ENCODE measurements at regions not wholly inside any gene's neighbourhood (a gene's known extent, or its start where the extent isn't known, plus 50 kb on each side); places are given as distances from the start of the nearest gene placed in this dataset.

DNA sequence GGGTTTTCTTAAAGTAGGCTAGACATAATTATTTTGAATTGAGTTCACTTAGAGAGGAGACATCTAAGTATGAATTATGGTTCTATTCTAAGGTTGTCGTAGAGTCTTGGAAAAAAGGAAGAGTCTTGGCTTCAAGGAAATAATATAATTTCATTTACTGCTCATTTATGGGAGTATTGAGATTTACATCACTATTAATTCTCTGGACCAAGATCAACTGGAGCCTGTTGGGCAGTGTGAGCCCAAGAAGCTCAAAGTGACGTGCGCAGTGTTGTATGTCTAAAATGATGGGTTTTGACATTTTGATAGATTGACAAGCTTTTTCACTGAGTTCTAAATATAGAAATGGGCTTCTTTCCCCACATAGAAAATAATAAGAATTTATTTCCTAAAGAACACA, 154.7 kb downstream of the QPCT start:
- no peak for DNase-seq (ENCODE audit: insufficient read length, low spot score)
- no peak for FAIRE-seq

DNA sequence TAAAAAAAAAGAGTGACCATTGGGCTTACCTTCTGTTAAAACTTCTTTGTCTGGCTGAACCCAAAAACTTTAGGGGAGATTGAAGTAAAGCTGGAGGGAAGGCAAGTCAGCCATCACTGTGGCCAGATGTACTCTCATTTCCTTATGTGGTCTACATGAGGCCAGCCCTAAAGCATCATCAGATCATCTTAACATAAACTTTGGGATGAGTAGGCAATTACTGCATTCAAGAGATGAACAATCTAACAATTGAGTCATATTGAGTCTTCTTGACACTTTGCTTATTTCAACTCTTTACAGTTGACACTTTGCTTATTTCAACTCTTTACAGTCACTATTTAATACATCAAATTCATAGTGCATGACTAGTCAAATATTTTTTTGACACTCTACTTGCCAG, 155.6 kb downstream of the QPCT start:
- peak; percentile 60 for FAIRE-seq
- TF ChIP-seq POLR2A (IDR thresholded peaks at IDR 0.05; ENCODE audit: low read depth, low read length) = no peak
- no peak for DNase-seq (ENCODE audit: insufficient read length, low spot score)

More for the DNA sequence above, 154.7 kb downstream of the QPCT start:
- TF ChIP-seq POLR2A (IDR thresholded peaks at IDR 0.05; ENCODE audit: low read depth, low read length) = no peak

DNA sequence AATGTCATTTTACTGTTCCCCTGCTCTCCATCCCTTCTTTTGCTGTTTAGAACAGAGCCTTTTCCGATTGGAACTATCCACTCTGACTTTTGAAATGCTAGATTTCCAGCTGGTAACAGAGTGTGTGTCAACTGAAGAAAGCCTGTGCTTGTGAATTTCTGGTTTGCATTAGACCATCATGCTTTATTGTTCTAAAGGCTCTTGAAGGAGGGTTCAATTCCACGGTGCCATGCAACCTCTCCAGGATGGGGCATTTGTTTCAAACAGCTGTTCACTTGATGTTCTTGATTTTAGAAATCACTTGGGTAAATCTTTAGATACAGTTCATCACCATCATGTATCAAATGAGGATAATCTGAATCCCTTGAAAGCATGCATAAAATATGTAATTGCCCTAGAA, 156.7 kb downstream of the QPCT start:
- DNase-seq (ENCODE audit: insufficient read length, low spot score) = no peak
- FAIRE-seq = no peak
- no peak for TF ChIP-seq POLR2A (IDR thresholded peaks at IDR 0.05; ENCODE audit: low read depth, low read length)

DNA sequence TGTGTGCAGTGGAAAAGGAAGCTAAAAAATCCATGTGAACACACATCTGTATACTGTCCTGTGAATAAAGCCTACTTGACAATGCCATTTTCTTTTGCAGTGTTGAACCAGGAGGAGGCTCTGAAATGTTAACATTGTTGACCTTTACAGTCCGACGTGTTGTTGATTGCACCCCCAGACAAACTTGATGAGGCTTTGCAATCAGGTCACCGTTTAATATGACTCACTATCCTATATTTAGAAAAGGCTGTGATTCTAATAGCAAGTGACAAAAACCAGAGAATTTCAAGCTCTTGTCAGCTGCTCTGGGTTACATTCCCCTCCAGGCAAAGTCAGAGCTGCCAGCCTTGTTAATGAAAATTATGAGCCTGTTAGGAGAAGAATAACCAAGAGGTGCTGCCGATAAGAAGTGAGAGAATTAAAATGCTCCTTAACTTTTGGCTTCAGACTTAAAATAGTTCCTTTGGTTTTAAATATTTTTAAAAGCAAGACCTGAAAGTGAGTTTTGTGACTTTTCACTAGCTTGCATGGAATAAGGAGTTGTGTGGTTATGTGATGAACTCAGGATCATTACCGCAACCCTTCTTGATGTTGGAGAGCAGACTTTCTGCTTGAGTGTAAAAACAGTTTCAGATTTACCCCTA, 162.1 kb downstream of the QPCT start:
- no peak for TF ChIP-seq POLR2A (IDR thresholded peaks at IDR 0.05; ENCODE audit: low read depth, low read length)
- DNase-seq (ENCODE audit: insufficient read length, low spot score) (no peak), FAIRE-seq (no peak)

DNA sequence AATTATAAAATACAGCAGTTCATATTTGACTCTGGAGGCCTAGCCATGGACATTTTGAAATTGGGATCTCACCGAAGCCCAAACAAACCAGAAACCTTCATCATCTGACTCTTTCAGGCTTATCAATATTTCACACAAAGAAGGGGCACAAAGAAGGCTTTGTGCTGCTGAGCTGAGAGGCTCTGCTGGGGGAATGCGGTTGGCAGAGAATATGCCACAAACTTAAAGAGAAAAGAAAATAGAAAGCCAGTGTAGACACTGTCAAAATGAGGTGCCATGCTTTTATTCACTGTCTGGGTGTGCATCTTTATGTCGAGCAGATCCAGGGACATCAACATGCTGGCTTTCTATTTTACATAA, 162.6 kb downstream of the QPCT start:
- FAIRE-seq (peak; percentile 27), DNase-seq (ENCODE audit: insufficient read length, low spot score) (no peak)
- TF ChIP-seq POLR2A (IDR thresholded peaks at IDR 0.05; ENCODE audit: low read depth, low read length) = no peak

DNA sequence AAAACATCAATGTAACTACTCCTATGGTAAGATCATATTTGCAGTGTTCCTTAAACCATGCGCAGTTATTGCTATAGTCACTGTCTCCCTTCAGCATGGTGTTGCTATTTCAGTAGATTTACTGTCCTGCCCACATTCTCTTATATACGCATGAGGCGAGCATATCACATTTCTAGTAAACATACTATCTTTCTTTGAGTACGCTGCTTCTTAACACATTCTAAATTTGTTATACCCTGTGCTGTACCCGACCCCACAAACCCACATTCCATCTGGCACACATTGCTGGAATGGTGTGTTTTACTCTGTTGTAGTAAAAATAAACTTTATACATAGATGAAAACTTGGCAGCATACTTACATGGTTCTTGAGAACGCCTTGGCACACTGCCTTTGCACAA, 163.3 kb downstream of the QPCT start:
- no peak for FAIRE-seq
- TF ChIP-seq POLR2A (IDR thresholded peaks at IDR 0.05; ENCODE audit: low read depth, low read length) = no peak
- no peak for DNase-seq (ENCODE audit: insufficient read length, low spot score)

DNA sequence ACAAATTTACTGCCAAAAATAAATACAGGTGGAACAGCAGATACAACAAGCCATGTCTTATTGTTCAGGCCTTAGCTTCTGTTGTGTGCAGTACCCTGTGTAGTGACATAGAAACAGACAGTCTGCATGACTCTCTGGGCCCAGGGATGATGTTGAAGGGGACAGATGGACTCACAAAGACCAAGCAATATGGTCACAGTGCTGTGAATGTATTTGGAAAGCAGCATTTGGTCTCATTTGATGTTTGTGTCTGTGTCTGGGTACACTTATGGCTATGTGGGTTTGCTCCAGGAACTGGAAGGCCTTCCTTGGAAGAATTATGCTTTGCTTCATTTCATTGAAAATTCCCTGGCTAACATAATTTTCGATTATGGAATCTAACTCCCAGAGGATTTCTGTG, 158.5 kb downstream of the CDC42EP3 start:
- no peak for DNase-seq (ENCODE audit: insufficient read length, low spot score)
- no peak for TF ChIP-seq POLR2A (IDR thresholded peaks at IDR 0.05; ENCODE audit: low read depth, low read length)
- peak; percentile 53 for FAIRE-seq

DNA sequence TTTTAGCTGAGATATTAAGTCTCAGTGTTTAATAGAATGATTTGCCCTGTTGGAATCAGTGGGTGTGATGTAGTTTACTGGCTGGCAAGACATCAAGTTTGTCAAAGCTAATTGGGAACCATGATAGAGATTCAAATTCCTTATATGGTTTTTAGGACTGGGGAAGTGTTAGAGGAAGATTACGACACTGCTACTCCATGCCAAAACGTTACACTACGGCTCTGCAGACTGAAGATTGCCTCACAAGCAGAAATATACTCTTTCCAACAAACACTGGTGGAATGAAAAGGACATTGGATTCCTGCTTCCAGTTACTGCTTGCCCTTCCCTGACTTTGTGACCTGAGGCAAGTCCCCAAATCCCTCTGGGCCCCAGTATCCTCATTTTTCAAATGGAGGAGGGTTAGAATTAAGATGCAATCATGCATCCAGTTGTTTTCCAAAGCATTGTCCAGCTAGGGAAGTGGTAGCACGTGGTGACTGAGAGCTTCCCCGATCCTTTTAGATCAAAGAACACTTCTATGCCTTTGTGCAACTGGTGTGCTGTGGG, 147.6 kb downstream of the CDC42EP3 start:
- no peak for TF ChIP-seq POLR2A (IDR thresholded peaks at IDR 0.05; ENCODE audit: low read depth, low read length)
- FAIRE-seq (peak; percentile 62), DNase-seq (ENCODE audit: insufficient read length, low spot score) (no peak)

DNA sequence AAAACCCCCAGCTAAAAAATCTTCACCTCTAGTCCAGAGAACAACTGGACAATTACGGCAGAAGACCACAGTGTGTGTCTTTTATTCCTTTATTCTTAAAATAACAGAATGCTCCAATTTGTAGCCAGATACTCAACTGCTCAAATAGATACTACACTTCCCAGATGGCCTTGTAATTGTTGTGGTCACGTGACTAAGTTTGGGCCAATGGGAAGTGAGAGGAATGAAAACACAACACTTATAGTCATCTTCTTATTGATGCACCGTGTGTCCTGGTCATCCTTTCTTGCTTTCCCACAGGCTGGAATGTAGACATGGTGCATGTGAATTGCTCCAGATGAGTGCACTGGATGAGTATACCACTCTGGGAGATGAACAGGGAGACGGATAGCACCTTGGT, 145.1 kb downstream of the CDC42EP3 start:
- FAIRE-seq (peak; percentile 30), DNase-seq (ENCODE audit: insufficient read length, low spot score) (no peak)
- no peak for TF ChIP-seq POLR2A (IDR thresholded peaks at IDR 0.05; ENCODE audit: low read depth, low read length)

DNA sequence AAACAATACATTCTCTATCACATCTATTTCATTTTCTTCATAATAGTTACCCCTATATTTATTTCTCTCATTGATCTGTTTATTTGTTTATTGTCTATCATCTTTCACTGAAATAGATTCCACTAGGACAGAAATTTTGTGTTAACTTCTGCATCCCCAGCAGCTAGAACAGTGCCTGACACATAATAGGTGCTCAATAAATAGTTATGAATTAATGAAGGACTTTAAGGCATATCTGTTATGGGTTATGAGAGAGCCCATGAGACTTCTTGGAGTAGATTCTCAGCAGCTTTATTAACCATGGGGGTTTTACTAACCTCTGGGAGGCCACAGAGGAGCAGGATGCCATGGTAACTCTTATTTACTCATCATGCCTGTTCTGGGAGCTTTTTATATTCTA, 144.6 kb downstream of the CDC42EP3 start:
- no peak for FAIRE-seq
- DNase-seq (ENCODE audit: insufficient read length, low spot score) = no peak
- no peak for TF ChIP-seq POLR2A (IDR thresholded peaks at IDR 0.05; ENCODE audit: low read depth, low read length)

DNA sequence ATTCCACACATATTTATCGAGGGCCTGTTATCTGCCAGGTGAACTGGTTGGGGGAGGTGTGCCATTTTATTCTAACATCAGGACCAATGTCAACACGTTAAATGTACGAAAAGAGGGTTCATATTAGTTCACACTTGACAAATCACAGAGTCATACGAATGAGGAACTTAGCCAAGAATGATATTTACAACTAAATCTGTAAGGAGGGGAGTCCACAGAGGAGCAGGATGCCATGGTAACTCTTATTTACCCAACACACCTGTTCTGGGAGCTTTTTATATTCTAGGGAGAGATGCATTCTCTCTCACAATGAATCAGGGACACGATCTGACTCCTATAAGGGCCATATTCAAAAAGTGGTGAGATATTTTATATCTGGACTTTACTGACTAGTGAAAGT, 144.1 kb downstream of the CDC42EP3 start:
- no peak for TF ChIP-seq POLR2A (IDR thresholded peaks at IDR 0.05; ENCODE audit: low read depth, low read length)

DNA sequence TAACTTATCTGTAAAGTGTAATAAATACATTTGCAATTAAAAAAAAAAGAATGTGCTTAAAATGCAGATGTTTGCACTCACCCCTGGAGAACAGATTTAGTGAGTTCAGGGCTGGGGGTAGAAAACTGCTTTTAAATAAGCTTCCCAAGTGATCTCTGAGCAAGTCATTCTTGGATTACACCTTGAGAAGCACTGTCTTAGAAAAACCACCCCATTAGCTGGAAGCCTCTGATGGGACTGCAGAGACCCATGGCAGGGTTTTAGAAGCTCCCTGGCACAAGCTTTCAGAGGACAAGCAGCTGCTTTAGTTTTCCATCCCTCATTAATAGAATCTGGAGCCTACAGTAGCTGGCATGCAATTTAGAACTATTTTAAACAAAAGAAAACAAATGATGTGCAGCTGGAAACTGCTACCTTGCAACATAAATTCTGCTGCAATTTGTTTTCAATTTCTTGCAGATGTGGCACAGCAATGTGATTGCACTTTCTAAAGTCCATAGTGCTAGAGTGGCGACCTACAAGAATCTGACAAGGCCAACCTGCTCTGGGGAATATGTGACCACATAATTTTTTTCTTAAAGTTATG, 141.5 kb downstream of the CDC42EP3 start:
- no peak for FAIRE-seq
- no peak for DNase-seq (ENCODE audit: insufficient read length, low spot score)
- no peak for TF ChIP-seq POLR2A (IDR thresholded peaks at IDR 0.05; ENCODE audit: low read depth, low read length)

More for the DNA sequence above, 144.1 kb downstream of the CDC42EP3 start:
- no peak for DNase-seq (ENCODE audit: insufficient read length, low spot score)
- no peak for FAIRE-seq

DNA sequence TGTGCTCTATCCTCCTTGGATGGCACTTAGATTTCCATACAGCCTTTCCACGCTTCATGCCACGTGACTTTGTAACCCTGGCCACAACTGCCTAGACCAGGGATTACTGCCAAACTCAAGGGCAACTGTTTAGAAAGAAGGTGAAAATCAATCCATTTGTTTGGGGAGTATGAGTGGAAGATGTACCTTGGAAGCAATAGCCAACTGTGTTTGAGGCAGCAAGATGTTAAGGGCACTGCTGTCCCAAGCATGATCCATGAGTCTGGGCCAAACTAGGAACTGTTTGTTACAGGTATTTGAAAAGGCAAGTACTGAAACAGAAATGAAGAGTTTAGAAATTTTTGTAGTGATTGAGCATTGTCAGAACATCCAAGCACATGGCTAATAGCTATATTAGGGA, 138.9 kb downstream of the CDC42EP3 start:
- TF ChIP-seq POLR2A (IDR thresholded peaks at IDR 0.05; ENCODE audit: low read depth, low read length) = no peak
- DNase-seq (ENCODE audit: insufficient read length, low spot score) (no peak), FAIRE-seq (no peak)

DNA sequence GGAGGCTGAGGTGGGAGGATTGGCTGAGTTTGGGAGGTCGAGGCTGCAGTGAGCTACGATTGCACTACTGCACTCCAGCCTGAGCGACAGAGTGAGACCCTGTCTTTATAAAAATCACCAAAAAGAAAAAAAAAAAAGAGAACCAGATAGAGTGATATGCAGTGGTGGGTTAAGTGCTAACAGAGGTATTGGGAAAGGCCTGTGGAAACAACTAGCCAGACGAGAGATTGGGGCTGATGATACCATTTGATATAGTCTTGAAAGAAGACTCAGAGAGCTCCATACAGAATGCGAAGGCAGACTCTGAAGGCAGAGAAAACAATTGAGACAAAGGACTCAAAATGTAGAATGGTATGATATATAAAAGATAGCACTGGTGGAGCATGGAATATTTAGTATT, 134.1 kb downstream of the CDC42EP3 start:
- DNase-seq (ENCODE audit: insufficient read length, low spot score) (no peak), FAIRE-seq (no peak)
- no peak for TF ChIP-seq POLR2A (IDR thresholded peaks at IDR 0.05; ENCODE audit: low read depth, low read length)

DNA sequence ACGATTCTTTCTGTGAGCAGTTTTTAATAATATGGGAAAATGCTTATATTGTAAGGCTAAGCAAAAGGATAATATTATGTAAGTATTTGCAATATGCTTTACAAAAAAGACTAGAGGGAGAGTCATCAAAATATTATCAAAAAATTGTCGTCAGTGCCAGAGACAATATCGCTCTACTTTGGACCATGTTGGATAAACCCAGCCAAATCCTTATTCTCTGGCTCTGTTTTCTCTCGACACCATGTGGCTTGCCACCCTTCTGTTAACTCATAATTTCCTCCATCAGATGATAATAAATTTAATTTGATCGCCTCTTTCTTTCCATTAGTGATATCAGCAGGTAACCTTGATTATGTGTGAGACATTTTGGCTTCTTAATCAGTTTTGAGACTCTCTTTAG, 129.9 kb downstream of the CDC42EP3 start:
- FAIRE-seq = no peak
- TF ChIP-seq POLR2A (IDR thresholded peaks at IDR 0.05; ENCODE audit: low read depth, low read length) = no peak

More for the DNA sequence above, 129.9 kb downstream of the CDC42EP3 start:
- no peak for DNase-seq (ENCODE audit: insufficient read length, low spot score)

Measured in H54 (cell line).